ENCODE measurements at regions not wholly inside any gene's neighbourhood (a gene's known extent, or its start where the extent isn't known, plus 50 kb on each side); places are given as distances from the start of the nearest gene placed in this dataset.

DNA sequence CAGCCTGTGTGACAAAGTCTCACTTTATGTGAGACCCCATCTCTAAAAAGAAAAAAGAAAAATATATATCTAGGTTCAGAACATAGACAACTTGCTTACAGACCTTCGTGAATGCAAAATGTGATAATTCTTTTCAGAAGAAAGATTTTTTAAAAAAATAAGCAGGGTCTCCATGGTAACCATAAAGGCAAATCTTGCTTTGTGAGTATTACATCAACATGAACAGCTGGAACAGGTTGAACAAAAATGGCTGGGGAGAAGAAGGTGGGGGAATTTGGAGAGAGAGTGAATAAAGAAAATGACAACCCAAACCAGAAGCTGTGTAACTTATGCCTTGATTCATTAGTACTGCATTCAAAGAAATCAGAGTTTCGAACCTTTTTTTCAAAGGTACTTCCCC is 125.2 kb upstream of the RAP2B start:
- intact Hi-C loops (cut with DNase I), result no loop called here
- no peak for DNase-seq
- no peaks in the 10 kb centered on the region for H3K4me1 ChIP-seq
- no peak overlapping the region for H3K4me3 ChIP-seq
- no peak overlapping the region for H3K27ac ChIP-seq
- no peaks in the 10 kb centered on the region for H3K27me3 ChIP-seq
- no peak overlapping the region for H3K9ac ChIP-seq (ENCODE audit: low read depth in 2 of 2, low read length in 2 of 2)
- no peaks in the 10 kb centered on the region for H3K36me3 ChIP-seq
- H3K9me3 ChIP-seq, result no peaks in the 10 kb centered on the region
- no peak for TF ChIP-seq CTCF (IDR thresholded peaks at IDR 0.05)

DNA sequence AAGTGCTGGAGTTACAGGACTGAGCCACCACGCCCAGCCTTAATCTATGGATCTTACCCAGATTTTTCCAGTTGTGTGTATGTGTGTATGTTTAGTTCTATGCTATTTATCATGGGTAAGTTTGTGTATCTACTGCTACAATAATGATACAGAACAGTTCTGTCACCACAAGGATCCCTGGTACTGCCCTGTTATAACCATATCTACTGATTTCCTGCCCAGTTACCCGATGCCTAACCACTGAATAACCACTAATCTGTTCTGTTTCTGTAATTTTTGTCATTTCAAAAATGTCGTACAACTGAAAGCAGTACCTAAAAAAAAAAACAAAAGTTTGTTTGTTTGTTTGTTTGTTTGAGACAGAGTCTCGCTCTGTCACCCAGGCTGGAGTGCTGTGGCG is 123.7 kb upstream of the RAP2B start:
- Histone ChIP-seq H3K9ac (ENCODE audit: low read depth in 2 of 2, low read length in 2 of 2) (no peak overlapping the region), H3K36me3 (no peaks in the 10 kb centered on the region), H3K4me3 (no peak overlapping the region), H3K9me3 (no peaks in the 10 kb centered on the region), H3K27ac (no peak overlapping the region), H3K27me3 (no peaks in the 10 kb centered on the region), H3K4me1 (no peaks in the 10 kb centered on the region)
- no peak for TF ChIP-seq CTCF (IDR thresholded peaks at IDR 0.05)
- intact Hi-C loops (cut with DNase I), result no loop called here
- no peak for DNase-seq

GRCh38 chr3:153038779-153039178 is 123.2 kb upstream of the RAP2B start:
- DNase-seq, result peak; percentile 29
- no peaks in the 10 kb centered on the region for H3K27me3 ChIP-seq
- intact Hi-C loops (cut with DNase I), result no loop called here
- TF ChIP-seq CTCF (IDR thresholded peaks at IDR 0.05), result no peak
- no peaks in the 10 kb centered on the region for H3K36me3 ChIP-seq
- no peaks in the 10 kb centered on the region for H3K4me1 ChIP-seq
- no peaks in the 10 kb centered on the region for H3K9me3 ChIP-seq
- no peak overlapping the region for H3K27ac ChIP-seq
- no peak overlapping the region for H3K4me3 ChIP-seq
- no peak overlapping the region for H3K9ac ChIP-seq (ENCODE audit: low read depth in 2 of 2, low read length in 2 of 2)

GRCh38 chr3:153041181-153041580 is 120.8 kb upstream of the RAP2B start:
- no peaks in the 10 kb centered on the region for H3K36me3 ChIP-seq
- no peaks in the 10 kb centered on the region for H3K9me3 ChIP-seq
- H3K9ac ChIP-seq (ENCODE audit: low read depth in 2 of 2, low read length in 2 of 2), result no peak overlapping the region
- H3K4me1 ChIP-seq, result no peaks in the 10 kb centered on the region
- DNase-seq, result no peak
- intact Hi-C loops (cut with DNase I), result loop anchor here (5.0 to 10.0 kb wide), 3 partner anchors 251 to 726 kb away; no protein-coding TSS in a partner anchor
- H3K27me3 ChIP-seq, result no peaks in the 10 kb centered on the region
- H3K4me3 ChIP-seq, result no peak overlapping the region
- no peak overlapping the region for H3K27ac ChIP-seq
- no peak for TF ChIP-seq CTCF (IDR thresholded peaks at IDR 0.05)

- TF ChIP-seq CTCF (IDR thresholded peaks at IDR 0.05), result no peak
- Histone ChIP-seq H3K36me3 (no peaks in the 10 kb centered on the region), H3K9me3 (no peaks in the 10 kb centered on the region), H3K4me3 (no peak overlapping the region), H3K27me3 (no peaks in the 10 kb centered on the region), H3K9ac (ENCODE audit: low read depth in 2 of 2, low read length in 2 of 2) (no peak overlapping the region), H3K27ac (no peak overlapping the region), H3K4me1 (no peaks in the 10 kb centered on the region)
- no peak for DNase-seq
- intact Hi-C loops (cut with DNase I), result loop anchor here (5.0 to 10.0 kb wide), 3 partner anchors 250 to 725 kb away; no protein-coding TSS in a partner anchor
Observed at GRCh38 chr3:153042088-153042487, 119.9 kb upstream of the RAP2B start.
